ENCODE measurements at regions not wholly inside any gene's neighbourhood (a gene's known extent, or its start where the extent isn't known, plus 50 kb on each side); places are given as distances from the start of the nearest gene placed in this dataset.

- Histone ChIP-seq H3K36me3 (ENCODE audit: insufficient read depth, low read length) (no peaks in the 10 kb centered on the region), H3K9ac (ENCODE audit: low read length) (no peak overlapping the region), H3K27ac (ENCODE audit: low read depth, low read length) (no peak overlapping the region), H3K4me3 (ENCODE audit: low read depth in 1 of 2, low read length in 2 of 2) (no peak overlapping the region), H3K27me3 (ENCODE audit: control insufficient read depth in 1 of 2, insufficient read depth in 2 of 2, low read length in 2 of 2) (no peaks in the 10 kb centered on the region), H3K9me3 (ENCODE audit: low read length) (no peaks in the 10 kb centered on the region), H3K4me1 (ENCODE audit: insufficient read depth, low read length) (peaks cover 9% of the 10 kb centered on the region)
Observed at GRCh38 chr5:157933005-157933404, 74.1 kb upstream of the CLINT1 start.

- Histone ChIP-seq H3K27me3 (ENCODE audit: control insufficient read depth in 1 of 2, insufficient read depth in 2 of 2, low read length in 2 of 2) (no peaks in the 10 kb centered on the region), H3K4me3 (ENCODE audit: low read depth in 1 of 2, low read length in 2 of 2) (no peak overlapping the region), H3K9ac (ENCODE audit: low read length) (no peak overlapping the region), H3K27ac (ENCODE audit: low read depth, low read length) (no peak overlapping the region), H3K4me1 (ENCODE audit: insufficient read depth, low read length) (peaks cover 9% of the 10 kb centered on the region), H3K36me3 (ENCODE audit: insufficient read depth, low read length) (no peaks in the 10 kb centered on the region), H3K9me3 (ENCODE audit: low read length) (no peaks in the 10 kb centered on the region)
Observed at GRCh38 chr5:157930710-157931109, 71.8 kb upstream of the CLINT1 start.

- peaks cover 9% of the 10 kb centered on the region for H3K4me1 ChIP-seq (ENCODE audit: insufficient read depth, low read length)
- no peak overlapping the region for H3K4me3 ChIP-seq (ENCODE audit: low read depth in 1 of 2, low read length in 2 of 2)
- no peak overlapping the region for H3K27ac ChIP-seq (ENCODE audit: low read depth, low read length)
- no peaks in the 10 kb centered on the region for H3K9me3 ChIP-seq (ENCODE audit: low read length)
- H3K27me3 ChIP-seq (ENCODE audit: control insufficient read depth in 1 of 2, insufficient read depth in 2 of 2, low read length in 2 of 2) = no peaks in the 10 kb centered on the region
- H3K9ac ChIP-seq (ENCODE audit: low read length) = no peak overlapping the region
- no peaks in the 10 kb centered on the region for H3K36me3 ChIP-seq (ENCODE audit: insufficient read depth, low read length)
Observed at GRCh38 chr5:157926977-157927376, 68.0 kb upstream of the CLINT1 start.

GRCh38 chr5:157925786-157926671 is 67.1 kb upstream of the CLINT1 start:
- no peaks in the 10 kb centered on the region for H3K9me3 ChIP-seq (ENCODE audit: low read length)
- H3K36me3 ChIP-seq (ENCODE audit: insufficient read depth, low read length) = no peaks in the 10 kb centered on the region
- no peak overlapping the region for H3K4me3 ChIP-seq (ENCODE audit: low read depth in 1 of 2, low read length in 2 of 2)
- H3K27me3 ChIP-seq (ENCODE audit: control insufficient read depth in 1 of 2, insufficient read depth in 2 of 2, low read length in 2 of 2) = no peaks in the 10 kb centered on the region
- H3K4me1 ChIP-seq (ENCODE audit: insufficient read depth, low read length) = peaks cover 5% of the 10 kb centered on the region
- no peak overlapping the region for H3K9ac ChIP-seq (ENCODE audit: low read length)
- H3K27ac ChIP-seq (ENCODE audit: low read depth, low read length) = no peak overlapping the region

- no peaks in the 10 kb centered on the region for H3K4me1 ChIP-seq (ENCODE audit: insufficient read depth, low read length)
- no peak overlapping the region for H3K4me3 ChIP-seq (ENCODE audit: low read depth in 1 of 2, low read length in 2 of 2)
- no peaks in the 10 kb centered on the region for H3K27me3 ChIP-seq (ENCODE audit: control insufficient read depth in 1 of 2, insufficient read depth in 2 of 2, low read length in 2 of 2)
- no peaks in the 10 kb centered on the region for H3K9me3 ChIP-seq (ENCODE audit: low read length)
- no peaks in the 10 kb centered on the region for H3K36me3 ChIP-seq (ENCODE audit: insufficient read depth, low read length)
- H3K9ac ChIP-seq (ENCODE audit: low read length) = no peak overlapping the region
- H3K27ac ChIP-seq (ENCODE audit: low read depth, low read length) = no peak overlapping the region
Observed at GRCh38 chr5:157924931-157925729, 66.2 kb upstream of the CLINT1 start.

- Histone ChIP-seq H3K9ac (ENCODE audit: low read length) (no peak overlapping the region), H3K4me1 (ENCODE audit: insufficient read depth, low read length) (no peaks in the 10 kb centered on the region)
Observed at GRCh38 chr5:157924490-157924889, 65.5 kb upstream of the CLINT1 start.

GRCh38 chr5:157923765-157924164 is 64.8 kb upstream of the CLINT1 start:
- H3K4me1 ChIP-seq (ENCODE audit: insufficient read depth, low read length) = peaks cover 5% of the 10 kb centered on the region
- H3K27ac ChIP-seq (ENCODE audit: low read depth, low read length) = no peak overlapping the region
- H3K9ac ChIP-seq (ENCODE audit: low read length) = no peak overlapping the region
- no peaks in the 10 kb centered on the region for H3K9me3 ChIP-seq (ENCODE audit: low read length)
- no peaks in the 10 kb centered on the region for H3K27me3 ChIP-seq (ENCODE audit: control insufficient read depth in 1 of 2, insufficient read depth in 2 of 2, low read length in 2 of 2)
- no peak overlapping the region for H3K4me3 ChIP-seq (ENCODE audit: low read depth in 1 of 2, low read length in 2 of 2)
- no peaks in the 10 kb centered on the region for H3K36me3 ChIP-seq (ENCODE audit: insufficient read depth, low read length)

More at GRCh38 chr5:157924490-157924889, 65.5 kb upstream of the CLINT1 start:
- H3K36me3 ChIP-seq (ENCODE audit: insufficient read depth, low read length) = no peaks in the 10 kb centered on the region
- H3K9me3 ChIP-seq (ENCODE audit: low read length) = no peaks in the 10 kb centered on the region
- no peaks in the 10 kb centered on the region for H3K27me3 ChIP-seq (ENCODE audit: control insufficient read depth in 1 of 2, insufficient read depth in 2 of 2, low read length in 2 of 2)
- no peak overlapping the region for H3K27ac ChIP-seq (ENCODE audit: low read depth, low read length)
- no peak overlapping the region for H3K4me3 ChIP-seq (ENCODE audit: low read depth in 1 of 2, low read length in 2 of 2)

GRCh38 chr5:157922026-157922425 is 63.1 kb upstream of the CLINT1 start:
- H3K27me3 ChIP-seq (ENCODE audit: control insufficient read depth in 1 of 2, insufficient read depth in 2 of 2, low read length in 2 of 2) = no peaks in the 10 kb centered on the region
- peaks cover 20% of the 10 kb centered on the region for H3K4me1 ChIP-seq (ENCODE audit: insufficient read depth, low read length)
- H3K9me3 ChIP-seq (ENCODE audit: low read length) = no peaks in the 10 kb centered on the region
- H3K4me3 ChIP-seq (ENCODE audit: low read depth in 1 of 2, low read length in 2 of 2) = no peak overlapping the region
- no peak overlapping the region for H3K27ac ChIP-seq (ENCODE audit: low read depth, low read length)
- H3K9ac ChIP-seq (ENCODE audit: low read length) = no peak overlapping the region
- H3K36me3 ChIP-seq (ENCODE audit: insufficient read depth, low read length) = no peaks in the 10 kb centered on the region

GRCh38 chr5:157920828-157921170 is 61.9 kb upstream of the CLINT1 start:
- Histone ChIP-seq H3K27me3 (ENCODE audit: control insufficient read depth in 1 of 2, insufficient read depth in 2 of 2, low read length in 2 of 2) (no peaks in the 10 kb centered on the region), H3K27ac (ENCODE audit: low read depth, low read length) (no peak overlapping the region), H3K4me3 (ENCODE audit: low read depth in 1 of 2, low read length in 2 of 2) (no peak overlapping the region), H3K9me3 (ENCODE audit: low read length) (no peaks in the 10 kb centered on the region), H3K9ac (ENCODE audit: low read length) (no peak overlapping the region), H3K4me1 (ENCODE audit: insufficient read depth, low read length) (peaks cover 27% of the 10 kb centered on the region), H3K36me3 (ENCODE audit: insufficient read depth, low read length) (no peaks in the 10 kb centered on the region)

GRCh38 chr5:157918811-157919742 is 60.1 kb upstream of the CLINT1 start:
- Histone ChIP-seq H3K4me1 (ENCODE audit: insufficient read depth, low read length) (peaks cover 36% of the 10 kb centered on the region), H3K27me3 (ENCODE audit: control insufficient read depth in 1 of 2, insufficient read depth in 2 of 2, low read length in 2 of 2) (no peaks in the 10 kb centered on the region), H3K9ac (ENCODE audit: low read length) (no peak overlapping the region), H3K9me3 (ENCODE audit: low read length) (no peaks in the 10 kb centered on the region), H3K36me3 (ENCODE audit: insufficient read depth, low read length) (no peaks in the 10 kb centered on the region), H3K27ac (ENCODE audit: low read depth, low read length) (no peak overlapping the region), H3K4me3 (ENCODE audit: low read depth in 1 of 2, low read length in 2 of 2) (no peak overlapping the region)

Measured in muscle layer of colon (tissue), 2 donors.